Ammon's horn (tissue), 1 donor: ENCODE measurements at regions not wholly inside any gene's neighbourhood (a gene's known extent, or its start where the extent isn't known, plus 50 kb on each side); places are given as distances from the start of the nearest gene placed in this dataset.

Experiments
- DNase-seq: peaks from one replicate; pipeline ENCODE4 v3.0.0-alpha.2; 2016; ENCODE audit warnings: low spot score

GRCh38 chr11:110832080-110832479, 119.8 kb upstream of the ARHGAP20 start:
- DNase-seq, result no peak

- peak; percentile 12 for DNase-seq
These were observed 118.5 kb upstream of the ARHGAP20 start for GRCh38 chr11:110830747-110831146.

GRCh38 chr11:110830344-110830743, 118.1 kb upstream of the ARHGAP20 start:
- no peak for DNase-seq

- DNase-seq, result no peak
These were observed 117.6 kb upstream of the ARHGAP20 start for GRCh38 chr11:110829873-110830272.

GRCh38 chr11:110828086-110828485, 115.8 kb upstream of the ARHGAP20 start:
- DNase-seq, result no peak

- no peak for DNase-seq
These were observed 115.0 kb upstream of the ARHGAP20 start for GRCh38 chr11:110827276-110827675.

- no peak for DNase-seq
These were observed 112.8 kb upstream of the ARHGAP20 start for GRCh38 chr11:110824912-110825620.

- no peak for DNase-seq
These were observed 105.9 kb upstream of the ARHGAP20 start for GRCh38 chr11:110818032-110818687.

GRCh38 chr11:110812086-110812733, 100.0 kb upstream of the ARHGAP20 start:
- no peak for DNase-seq

GRCh38 chr11:110809417-110810199, 97.4 kb upstream of the ARHGAP20 start:
- no peak for DNase-seq

- no peak for DNase-seq
These were observed 96.0 kb upstream of the ARHGAP20 start for GRCh38 chr11:110808248-110808647.

- DNase-seq, result no peak
These were observed 95.6 kb upstream of the ARHGAP20 start for GRCh38 chr11:110807801-110808200.

GRCh38 chr11:110805756-110806155, 93.5 kb upstream of the ARHGAP20 start:
- DNase-seq, result no peak

GRCh38 chr11:110802162-110802561, 89.9 kb upstream of the ARHGAP20 start:
- no peak for DNase-seq

- no peak for DNase-seq
These were observed 89.1 kb upstream of the ARHGAP20 start for GRCh38 chr11:110801328-110801727.

- DNase-seq, result no peak
These were observed 86.1 kb upstream of the ARHGAP20 start for GRCh38 chr11:110798201-110798900.

GRCh38 chr11:110797453-110797852, 85.2 kb upstream of the ARHGAP20 start:
- peak; percentile 45 for DNase-seq

- DNase-seq, result no peak
These were observed 82.9 kb upstream of the ARHGAP20 start for GRCh38 chr11:110795112-110795624.

- DNase-seq, result no peak
These were observed 81.3 kb upstream of the ARHGAP20 start for GRCh38 chr11:110793556-110793955.

- no peak for DNase-seq
These were observed 79.4 kb upstream of the ARHGAP20 start for GRCh38 chr11:110791621-110792020.

- no peak for DNase-seq
These were observed 75.4 kb upstream of the ARHGAP20 start for GRCh38 chr11:110787680-110788079.
